GM10248 (cell line): ENCODE measurements at regions not wholly inside any gene's neighbourhood (a gene's known extent, or its start where the extent isn't known, plus 50 kb on each side); places are given as distances from the start of the nearest gene placed in this dataset.

Experiments used
- CTCF ChIA-PET: fragments of 300-600 bp; sonication (Branson Sonifier 250); formaldehyde crosslinking; extraction: SDS; loops from one replicate; lab custom pipeline; 2021; ENCODE audit warnings: antibody characterized with exemption; lab: Yijun Ruan, JAX
- POLR2A ChIA-PET: fragments of 350-650 bp; sonication (Branson Sonifier 250); formaldehyde crosslinking; extraction: SDS; loops from one replicate; lab custom pipeline; 2020; ENCODE audit warnings: antibody characterized with exemption; lab: Yijun Ruan, JAX
- DNase-seq: peaks from one replicate; pipeline ENCODE4 v3.0.0; 2012; ENCODE audit errors: extremely low spot score
- CTCF ChIP-seq: IDR thresholded peaks from 2 replicates; pipeline ENCODE4 v1.5.1; 2012; ENCODE audit warnings: mild to moderate bottlenecking, low read depth; ENCODE audit errors: extremely low read depth, missing control alignments, control extremely low read depth

GRCh38 chr18:51337406-51337805, 139.9 kb upstream of the MEX3C start:
- DNase-seq = no peak
- POLR2A ChIA-PET = no interaction called here
- no peak for TF ChIP-seq CTCF
- CTCF ChIA-PET = interaction anchor here (1.8 kb wide), 1 partner anchor 9 kb away, joined by 8 read pairs; no protein-coding TSS in a partner anchor

- DNase-seq = no peak
- ChIA-PET POLR2A (no interaction called here), CTCF (interaction anchor here (1.6 kb wide), 1 partner anchor 10 kb away, joined by 3 read pairs; no protein-coding TSS in a partner anchor)
- no peak for TF ChIP-seq CTCF
Observed at GRCh38 chr18:51339856-51340255, 142.4 kb upstream of the MEX3C start.

GRCh38 chr18:51340332-51340731, 142.9 kb upstream of the MEX3C start:
- DNase-seq = no peak
- TF ChIP-seq CTCF = no peak
- CTCF ChIA-PET = interaction anchor here (1.6 kb wide), 1 partner anchor 10 kb away, joined by 3 read pairs; no protein-coding TSS in a partner anchor
- POLR2A ChIA-PET = no interaction called here

- ChIA-PET CTCF (no interaction called here), POLR2A (no interaction called here)
- no peak for DNase-seq
- no peak for TF ChIP-seq CTCF
Observed at GRCh38 chr18:51342815-51343214, 145.3 kb upstream of the MEX3C start.

GRCh38 chr18:51345848-51346391, 148.4 kb upstream of the MEX3C start:
- CTCF ChIA-PET = interaction anchor here (1.1 to 2.5 kb wide), 6 partner anchors 9 to 235 kb away, joined by 3 to 8 read pairs (median 3); no protein-coding TSS in a partner anchor
- DNase-seq = no peak
- TF ChIP-seq CTCF = no peak
- POLR2A ChIA-PET = no interaction called here

GRCh38 chr18:51346404-51346803, 148.9 kb upstream of the MEX3C start:
- POLR2A ChIA-PET = no interaction called here
- CTCF ChIA-PET = interaction anchor here (1.2 to 2.5 kb wide), 4 partner anchors 10 to 236 kb away, joined by 3 to 8 read pairs (median 4); no protein-coding TSS in a partner anchor
- no peak for TF ChIP-seq CTCF
- no peak for DNase-seq
